HG02884 (cell line): ENCODE measurements at regions not wholly inside any gene's neighbourhood (a gene's known extent, or its start where the extent isn't known, plus 50 kb on each side); places are given as distances from the start of the nearest gene placed in this dataset.
"Not testable (repeated sequence)": the region's sequence is repeated elsewhere in the genome, so short reads cannot be mapped to it uniquely, and the experiment has no call there.

Experiments
- ATAC-seq: cut with Tn5 transposase; IDR thresholded peaks from one replicate; pipeline ENCODE4 v1.9.1; 2021; ENCODE audit warnings: mild to moderate bottlenecking, moderate library complexity; ENCODE audit not compliant: unreplicated experiment

DNA sequence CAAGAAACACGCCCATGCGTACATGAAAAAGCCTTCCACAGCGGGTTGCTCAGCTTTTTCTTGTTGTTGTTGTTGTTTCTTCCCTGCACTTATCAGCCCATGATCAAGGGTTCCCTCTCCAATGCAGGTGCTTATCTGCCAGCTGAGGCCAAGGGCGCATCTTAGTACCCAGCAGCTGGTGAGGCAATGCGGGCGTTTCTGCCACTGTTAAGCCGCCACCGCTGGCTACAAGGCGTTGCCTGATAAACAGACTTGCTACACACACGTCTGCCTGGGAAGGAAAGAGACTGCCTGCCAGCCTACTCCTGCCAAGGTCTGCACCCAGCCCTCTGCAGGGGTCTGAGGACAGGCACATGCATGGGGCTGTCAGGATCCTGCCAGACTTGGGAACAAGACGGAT, 345.9 kb downstream of the BCL11B start:
- ATAC-seq, result no peak

DNA sequence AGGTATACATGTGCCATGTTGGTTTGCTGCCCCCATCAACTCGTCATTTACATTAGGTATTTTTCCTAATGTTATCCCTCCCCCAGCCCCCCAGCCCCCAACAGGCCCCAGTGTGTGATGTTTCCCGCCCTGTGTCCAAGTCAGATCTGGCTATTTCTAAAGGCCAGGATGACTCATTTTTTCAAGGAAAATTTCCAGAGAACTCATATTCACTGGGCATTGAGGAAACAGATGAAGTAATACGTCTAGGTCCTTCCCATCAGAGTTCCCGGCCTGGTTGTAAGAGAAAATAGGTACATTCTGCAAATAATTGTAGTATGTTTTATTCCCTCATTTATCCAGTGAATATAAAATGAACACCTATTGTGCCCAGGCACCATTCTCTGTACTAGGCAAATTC, 345.2 kb downstream of the BCL11B start:
- ATAC-seq, result no peak

GRCh38 chr14:98927986-98928385, 344.0 kb downstream of the BCL11B start:
- no peak for ATAC-seq

- no peak for ATAC-seq
These were observed 343.6 kb downstream of the BCL11B start for GRCh38 chr14:98928418-98928817.

DNA sequence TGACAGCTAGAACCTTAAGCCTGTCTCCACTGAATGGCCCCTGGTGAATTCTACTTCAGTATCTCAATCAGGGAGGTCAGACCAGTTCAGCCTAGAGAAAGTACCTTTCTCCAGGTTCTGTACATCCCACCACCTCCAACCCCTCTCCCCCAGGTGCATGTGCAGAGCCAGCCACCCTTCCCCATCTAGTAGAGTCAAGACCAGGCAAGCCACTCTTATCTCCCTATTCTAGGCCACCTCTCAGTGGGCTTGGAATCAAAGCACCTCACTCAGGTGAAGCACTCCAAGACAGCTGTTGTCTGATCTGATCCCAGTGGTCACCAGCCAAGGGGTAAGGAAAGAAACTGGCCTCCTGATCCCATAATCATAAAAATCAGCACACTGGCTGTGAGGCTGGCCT, 340.9 kb downstream of the BCL11B start:
- ATAC-seq, result no peak

DNA sequence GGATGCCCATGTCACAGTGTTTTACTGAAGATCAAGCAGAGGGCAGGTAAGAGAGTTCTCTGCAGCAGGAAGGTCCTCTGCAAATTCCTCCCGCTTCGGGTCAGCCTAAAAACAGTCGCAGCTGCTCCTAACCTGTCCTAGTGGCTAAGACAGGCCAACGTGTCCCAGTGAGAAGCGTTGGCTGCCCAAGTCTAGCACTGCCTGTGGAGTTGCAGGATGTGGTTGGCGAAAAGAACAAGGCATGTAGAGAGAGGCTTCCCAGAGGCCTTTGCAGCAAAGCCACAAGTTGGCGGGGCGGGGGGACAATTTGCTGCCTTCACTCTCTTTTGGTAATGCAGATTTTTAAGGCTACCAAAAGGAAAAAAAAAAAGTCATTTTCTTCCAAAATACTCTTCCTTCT, 340.1 kb downstream of the BCL11B start:
- no peak for ATAC-seq

GRCh38 chr14:98932431-98933325, 339.3 kb downstream of the BCL11B start:
- ATAC-seq, result no peak

DNA sequence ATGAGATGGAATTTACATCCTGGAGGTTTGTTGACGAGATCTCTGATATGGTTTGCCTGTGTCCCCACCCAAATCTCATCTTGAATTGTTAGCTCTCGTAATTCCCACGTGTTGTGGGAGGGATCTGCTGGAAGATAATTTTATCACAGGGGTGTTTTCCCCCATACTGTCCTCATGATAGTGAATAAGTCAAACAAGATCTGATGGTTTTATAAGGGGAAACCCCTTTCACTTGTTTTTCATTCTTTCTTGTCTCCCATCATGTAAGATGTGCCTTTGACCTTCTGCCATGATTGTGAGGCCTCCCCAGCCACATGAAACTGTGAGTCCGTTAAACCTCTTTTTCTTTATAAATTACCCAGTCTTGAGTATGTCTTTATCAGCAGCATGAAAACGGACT, 337.4 kb downstream of the BCL11B start:
- ATAC-seq, result not testable (repeated sequence)

GRCh38 chr14:98935921-98936320, 336.1 kb downstream of the BCL11B start:
- ATAC-seq, result no peak

DNA sequence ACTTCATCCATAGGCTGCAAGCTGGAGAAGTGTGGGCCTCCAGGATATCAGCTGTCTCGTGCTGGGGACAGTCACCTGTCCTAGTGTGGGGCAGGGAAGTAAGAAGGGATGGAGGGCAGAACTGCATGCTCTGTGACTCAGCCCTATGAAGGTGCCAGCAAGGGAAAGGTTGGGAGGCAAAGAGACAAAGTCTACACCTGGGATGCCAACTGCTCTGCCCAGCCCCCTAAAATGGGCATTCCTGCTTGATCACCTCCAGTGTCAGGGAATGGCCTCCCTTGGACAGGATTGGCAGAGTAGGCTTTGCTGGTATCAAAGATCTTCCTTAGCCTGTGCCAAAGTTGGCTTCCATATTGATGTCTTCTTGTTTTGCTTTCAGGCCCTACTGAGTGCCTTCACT, 335.0 kb downstream of the BCL11B start:
- ATAC-seq, result no peak

DNA sequence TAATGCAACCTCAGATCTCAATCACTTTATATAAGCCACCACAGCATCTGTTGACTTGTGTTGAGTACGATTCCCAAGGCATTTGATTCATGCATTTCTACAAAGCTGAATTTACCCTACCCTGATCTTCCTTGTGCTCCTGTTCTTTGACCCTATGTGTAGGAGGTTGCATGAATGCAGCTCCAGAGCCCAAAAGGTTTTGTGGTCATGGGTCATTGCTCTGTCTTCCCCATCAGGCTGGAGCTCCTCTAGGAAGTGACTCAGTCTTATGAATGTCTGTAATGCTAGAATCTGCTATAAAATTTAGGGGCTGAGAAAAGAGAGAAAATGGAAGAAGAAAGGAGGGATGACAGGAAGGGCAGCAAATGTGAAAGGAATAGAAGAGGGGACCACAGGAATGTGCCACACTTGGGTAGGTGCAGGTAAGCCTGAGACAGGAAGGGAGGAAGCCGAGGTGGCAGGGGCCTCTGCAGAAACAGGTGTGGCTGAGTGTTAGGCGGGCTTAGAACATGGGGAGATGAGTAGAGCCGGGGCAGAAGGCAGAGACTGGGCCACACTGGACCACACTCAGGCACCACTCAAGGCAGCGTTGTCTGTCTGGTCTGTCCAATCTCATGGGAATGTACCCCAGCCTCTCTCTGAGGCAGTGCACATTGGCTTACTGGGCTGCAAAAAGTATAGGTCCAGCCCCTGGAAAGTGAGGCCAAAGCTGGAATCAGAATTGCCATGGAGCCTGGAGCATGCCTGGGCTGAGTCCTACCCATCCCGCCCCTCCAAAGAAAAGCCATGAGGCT, 334.1 kb downstream of the BCL11B start:
- no peak for ATAC-seq

GRCh38 chr14:98940693-98941437, 331.1 kb downstream of the BCL11B start:
- ATAC-seq, result no peak

DNA sequence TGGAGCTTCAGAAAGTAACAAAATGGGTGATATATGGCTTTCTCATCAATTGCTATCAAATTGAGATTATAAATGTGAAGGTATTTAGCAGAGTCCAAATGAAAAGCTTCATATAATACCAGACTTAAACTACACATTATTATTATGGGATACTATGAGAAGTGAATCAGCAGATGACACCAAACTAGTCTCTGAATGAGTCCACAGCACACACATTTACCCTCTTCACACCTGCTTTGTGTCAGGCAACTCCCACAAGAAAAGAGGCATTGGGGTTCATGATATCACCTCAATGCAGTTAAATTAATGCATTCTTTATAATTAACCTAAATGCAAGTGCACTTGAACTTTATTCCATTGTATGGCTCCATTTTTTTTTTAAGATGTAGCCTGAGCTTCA, 330.5 kb downstream of the BCL11B start:
- ATAC-seq, result no peak

- no peak for ATAC-seq
These were observed 328.1 kb downstream of the BCL11B start for GRCh38 chr14:98943907-98944306.

DNA sequence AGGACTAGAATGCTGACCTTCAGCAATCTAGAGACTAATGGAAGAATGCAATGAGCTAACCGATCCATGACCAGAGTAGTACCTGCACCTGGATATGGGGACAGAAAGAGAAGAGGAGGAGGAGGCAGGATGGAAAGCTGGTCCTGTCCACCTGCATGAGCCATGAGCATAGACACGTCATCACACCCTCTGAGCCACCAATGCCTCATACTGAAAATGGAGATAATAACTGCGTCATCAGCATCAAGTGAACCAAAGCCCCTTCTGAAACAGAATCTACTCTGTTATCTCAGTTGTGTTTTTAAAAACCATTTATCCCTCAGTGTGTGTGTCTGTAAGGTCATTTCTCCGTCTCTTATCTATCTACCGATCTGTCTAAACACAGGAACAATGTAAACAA, 327.0 kb downstream of the BCL11B start:
- no peak for ATAC-seq

DNA sequence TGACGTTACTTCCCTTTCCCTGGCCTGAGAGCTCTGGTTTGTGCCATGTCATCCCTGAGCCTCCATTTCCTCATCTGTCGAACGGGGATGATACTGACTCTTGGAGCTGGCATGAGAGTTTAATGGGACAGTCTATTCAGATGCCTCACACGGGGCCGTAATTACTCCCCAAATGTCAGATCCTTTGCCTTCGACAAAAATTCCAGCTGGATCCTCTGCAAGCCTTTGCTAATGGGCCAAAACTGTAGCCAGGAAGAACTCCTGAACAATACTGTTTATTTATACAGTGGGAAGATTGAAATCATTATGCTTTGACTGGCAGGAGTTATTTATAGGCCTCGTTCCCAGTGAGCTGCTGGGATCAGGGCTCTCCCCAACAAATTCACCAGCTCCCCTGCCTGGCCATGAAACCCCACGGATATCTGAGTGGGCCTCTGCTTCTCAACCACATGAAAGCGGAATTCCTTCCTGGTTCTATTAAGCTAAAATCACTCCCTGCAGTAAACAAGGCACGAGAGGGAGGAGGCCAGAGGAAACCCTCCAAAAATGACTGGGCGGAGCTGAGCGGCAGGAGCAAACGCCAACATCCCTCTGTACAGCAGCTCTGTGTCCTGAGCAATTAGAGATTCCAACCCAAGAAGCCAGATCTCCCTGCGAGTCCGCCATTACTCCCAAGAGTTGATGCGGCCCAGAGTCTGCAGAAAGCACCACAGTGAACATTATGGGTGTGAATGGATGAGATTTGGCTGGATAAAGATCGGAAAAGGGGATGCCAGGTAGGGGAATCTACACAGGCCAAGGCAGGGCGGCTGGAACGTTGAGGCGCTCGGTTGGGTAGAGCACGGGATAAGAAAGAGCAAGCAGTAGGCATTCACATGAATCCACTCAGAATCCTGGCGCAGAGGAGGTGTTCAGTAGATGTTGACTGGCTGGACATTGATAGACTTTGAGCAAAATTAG, 326.1 kb downstream of the BCL11B start:
- ATAC-seq, result no peak

DNA sequence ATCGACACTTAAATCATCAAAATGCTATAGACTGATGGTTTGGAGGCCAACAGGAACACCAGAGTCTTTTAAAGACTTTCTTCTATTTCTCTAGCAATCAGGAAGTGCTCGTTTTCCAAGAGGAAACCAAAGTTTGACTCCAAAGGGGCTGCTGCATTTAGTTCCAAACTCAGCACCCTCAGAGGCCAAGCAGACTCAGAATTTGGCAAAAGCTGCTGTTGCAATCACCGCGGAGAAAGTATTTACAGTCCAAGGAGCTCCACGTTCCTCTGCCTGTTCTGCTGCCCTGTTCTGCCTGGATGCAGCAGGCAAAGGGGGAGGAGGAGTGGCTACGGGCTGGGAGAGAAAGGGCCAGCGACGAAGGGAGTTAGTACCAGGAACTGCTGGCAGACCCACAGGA, 325.1 kb downstream of the BCL11B start:
- no peak for ATAC-seq

GRCh38 chr14:98947911-98948595, 323.9 kb downstream of the BCL11B start:
- no peak for ATAC-seq

GRCh38 chr14:98949051-98949450, 322.9 kb downstream of the BCL11B start:
- no peak for ATAC-seq
